Panc1 (cell line): ENCODE measurements at regions not wholly inside any gene's neighbourhood (a gene's known extent, or its start where the extent isn't known, plus 50 kb on each side); places are given as distances from the start of the nearest gene placed in this dataset.

Source experiments
- ATAC-seq: fragments of 200-7000 bp; cut with Tn5 transposase; 2 replicates; pipeline ENCODE4 v1.9.1; 2020; ENCODE audit warnings: mild to moderate bottlenecking, moderate library complexity
- BruUV-seq: library from RNA; stranded (reverse); fragments of 400-500 nt; replicated peaks from 2 replicates; lab custom pipeline; 2021; lab: Mats Ljungman, UMichigan
- CTCF ChIA-PET: fragments of 300-600 bp; sonication (Branson Sonifier 250); formaldehyde crosslinking; loops from one replicate; lab custom pipeline; 2022; ENCODE audit warnings: antibody characterized with exemption; lab: Charles Lee
- POLR2A ChIA-PET: fragments of 300-600 bp; sonication (Branson Sonifier 250); formaldehyde crosslinking; loops from one replicate; lab custom pipeline; 2022; ENCODE audit warnings: antibody characterized with exemption; lab: Charles Lee
- DNase-seq: peaks from one replicate; pipeline ENCODE4 v3.0.0-alpha.2; 2010; ENCODE audit warnings: low read depth, low spot score
- H3K27ac ChIP-seq: 2 replicates; pipeline ENCODE4 v1.5.1; 2011; ENCODE audit warnings: mild to moderate bottlenecking, low read length, inconsistent platforms
- H3K27me3 ChIP-seq: fragments of 200-500 bp; sonication (Bioruptor generic); 2 replicates; pipeline ENCODE4 v1.6.0; 2014; ENCODE audit warnings: low read length, inconsistent platforms; ENCODE audit not compliant: control insufficient read depth, insufficient read depth
- H3K36me3 ChIP-seq: fragments of 200-500 bp; sonication (Bioruptor generic); 2 replicates; pipeline ENCODE4 v1.5.1; 2014; ENCODE audit warnings: inconsistent platforms, mild to moderate bottlenecking, low read length, moderate library complexity; ENCODE audit not compliant: control insufficient read depth, insufficient read depth
- H3K4me1 ChIP-seq: 2 replicates; pipeline ENCODE4 v1.5.1; 2011; ENCODE audit warnings: inconsistent platforms, mild to moderate bottlenecking, low read length, moderate library complexity; ENCODE audit not compliant: control insufficient read depth, insufficient read depth
- H3K4me3 ChIP-seq, 2 experiments: 2 replicates each; pipeline ENCODE4 v1.5.1; 2011 to 2012; ENCODE audit warnings: low read depth in 2 of 2, low read length in 2 of 2, mild to moderate bottlenecking in 2 of 2, inconsistent platforms in 1 of 2, moderate library complexity in 1 of 2
- H3K9me3 ChIP-seq: fragments of 200-500 bp; sonication (Bioruptor generic); 2 replicates; pipeline ENCODE4 v1.5.1; 2014; ENCODE audit warnings: low read depth, mild to moderate bottlenecking, inconsistent platforms, low read length, moderate library complexity; ENCODE audit not compliant: control insufficient read depth, insufficient read depth
- POLR2AphosphoS5 ChIP-seq: IDR thresholded peaks from 2 replicates; pipeline ENCODE4 v1.6.1; 2012; ENCODE audit warnings: mild to moderate bottlenecking, low read depth, low read length, moderate library complexity
- SIN3A ChIP-seq: IDR thresholded peaks from 2 replicates; pipeline ENCODE4 v1.6.1; 2012; ENCODE audit warnings: low read depth, mild to moderate bottlenecking, low read length, moderate library complexity, borderline replicate concordance; ENCODE audit not compliant: insufficient read depth
- TCF7L2 ChIP-seq: IDR thresholded peaks from 2 replicates; pipeline ENCODE4 v1.6.1; 2011; ENCODE audit warnings: mild to moderate bottlenecking, low read depth, low read length, inconsistent platforms
- in situ Hi-C: cut with HindIII; loops from 2 replicates; pipeline ENCODE4 v1.10.0; 2016; ENCODE audit warnings: low sequenced_read_pairs, low pct_unique_long_range_greater_than_20kb
- intact Hi-C: fragments of 100-400 bp; cut with micrococcal nuclease; formaldehyde crosslinking; loops from one replicate; pipeline ENCODE4 v1.10.0; 2022; ENCODE audit not compliant: unreplicated experiment
- TF ChIP-seq, protein P1 (sequence below), 2 experiments: IDR thresholded peaks; 2 replicates each; pipeline ENCODE4 v1.6.1; 2011 to 2012; ENCODE audit warnings: low read depth in 2 of 2, control low read depth in 1 of 2, low read length in 1 of 2, mild to moderate bottlenecking in 1 of 2, moderate library complexity in 1 of 2; ENCODE audit not compliant: insufficient read depth in 1 of 2
- TF ChIP-seq, protein P2 (sequence below): fragments of 450-650 bp; IDR thresholded peaks from 2 replicates; pipeline ENCODE4 v1.5.1; 2017; ENCODE audit warnings: mild to moderate bottlenecking

DNA sequence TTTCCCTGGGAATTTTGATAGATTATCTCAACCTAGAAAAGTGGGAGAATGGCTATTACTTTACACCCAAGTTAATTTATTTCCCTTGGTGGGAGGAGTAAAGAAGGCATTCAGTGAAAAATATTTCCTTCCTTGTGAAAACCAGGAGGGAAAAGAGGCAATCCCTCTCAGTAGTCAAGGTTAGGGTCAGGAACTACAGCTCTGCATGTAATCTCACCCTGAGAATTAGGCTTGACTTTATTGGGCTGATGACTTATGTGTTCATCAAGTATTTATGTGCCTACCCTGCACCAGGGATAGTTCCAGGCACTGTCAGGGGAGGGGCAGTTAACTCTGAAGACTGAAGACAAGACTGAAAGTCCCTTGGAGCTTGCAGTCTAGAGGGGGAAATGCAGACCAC, 281.8 kb downstream of the DLEU7 start:
- no TSS peak for BruUV-seq
- no peaks in the 10 kb centered on the region for H3K4me1 ChIP-seq
- POLR2A ChIA-PET, result no interaction called here
- no peaks in the 10 kb centered on the region for H3K27me3 ChIP-seq
- no peaks in the 10 kb centered on the region; the same call in 1 of the 2 replicates for H3K9me3 ChIP-seq
- in situ Hi-C loops, result no loop called here
- no peak overlapping the region for H3K27ac ChIP-seq
- ATAC-seq, result no peak
- H3K36me3 ChIP-seq, result no peaks in the 10 kb centered on the region
- no peak for TF ChIP-seq POLR2AphosphoS5
- TF ChIP-seq TCF7L2, result no peak
- no peak for TF ChIP-seq SIN3A
- TF ChIP-seq, protein P1, sequence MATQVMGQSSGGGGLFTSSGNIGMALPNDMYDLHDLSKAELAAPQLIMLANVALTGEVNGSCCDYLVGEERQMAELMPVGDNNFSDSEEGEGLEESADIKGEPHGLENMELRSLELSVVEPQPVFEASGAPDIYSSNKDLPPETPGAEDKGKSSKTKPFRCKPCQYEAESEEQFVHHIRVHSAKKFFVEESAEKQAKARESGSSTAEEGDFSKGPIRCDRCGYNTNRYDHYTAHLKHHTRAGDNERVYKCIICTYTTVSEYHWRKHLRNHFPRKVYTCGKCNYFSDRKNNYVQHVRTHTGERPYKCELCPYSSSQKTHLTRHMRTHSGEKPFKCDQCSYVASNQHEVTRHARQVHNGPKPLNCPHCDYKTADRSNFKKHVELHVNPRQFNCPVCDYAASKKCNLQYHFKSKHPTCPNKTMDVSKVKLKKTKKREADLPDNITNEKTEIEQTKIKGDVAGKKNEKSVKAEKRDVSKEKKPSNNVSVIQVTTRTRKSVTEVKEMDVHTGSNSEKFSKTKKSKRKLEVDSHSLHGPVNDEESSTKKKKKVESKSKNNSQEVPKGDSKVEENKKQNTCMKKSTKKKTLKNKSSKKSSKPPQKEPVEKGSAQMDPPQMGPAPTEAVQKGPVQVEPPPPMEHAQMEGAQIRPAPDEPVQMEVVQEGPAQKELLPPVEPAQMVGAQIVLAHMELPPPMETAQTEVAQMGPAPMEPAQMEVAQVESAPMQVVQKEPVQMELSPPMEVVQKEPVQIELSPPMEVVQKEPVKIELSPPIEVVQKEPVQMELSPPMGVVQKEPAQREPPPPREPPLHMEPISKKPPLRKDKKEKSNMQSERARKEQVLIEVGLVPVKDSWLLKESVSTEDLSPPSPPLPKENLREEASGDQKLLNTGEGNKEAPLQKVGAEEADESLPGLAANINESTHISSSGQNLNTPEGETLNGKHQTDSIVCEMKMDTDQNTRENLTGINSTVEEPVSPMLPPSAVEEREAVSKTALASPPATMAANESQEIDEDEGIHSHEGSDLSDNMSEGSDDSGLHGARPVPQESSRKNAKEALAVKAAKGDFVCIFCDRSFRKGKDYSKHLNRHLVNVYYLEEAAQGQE (IDR thresholded peaks at IDR 0.05; ENCODE audit: insufficient read depth in 1 of 2, low read depth in 2 of 2, low read length in 1 of 2), result no peak
- TF ChIP-seq, protein P2, sequence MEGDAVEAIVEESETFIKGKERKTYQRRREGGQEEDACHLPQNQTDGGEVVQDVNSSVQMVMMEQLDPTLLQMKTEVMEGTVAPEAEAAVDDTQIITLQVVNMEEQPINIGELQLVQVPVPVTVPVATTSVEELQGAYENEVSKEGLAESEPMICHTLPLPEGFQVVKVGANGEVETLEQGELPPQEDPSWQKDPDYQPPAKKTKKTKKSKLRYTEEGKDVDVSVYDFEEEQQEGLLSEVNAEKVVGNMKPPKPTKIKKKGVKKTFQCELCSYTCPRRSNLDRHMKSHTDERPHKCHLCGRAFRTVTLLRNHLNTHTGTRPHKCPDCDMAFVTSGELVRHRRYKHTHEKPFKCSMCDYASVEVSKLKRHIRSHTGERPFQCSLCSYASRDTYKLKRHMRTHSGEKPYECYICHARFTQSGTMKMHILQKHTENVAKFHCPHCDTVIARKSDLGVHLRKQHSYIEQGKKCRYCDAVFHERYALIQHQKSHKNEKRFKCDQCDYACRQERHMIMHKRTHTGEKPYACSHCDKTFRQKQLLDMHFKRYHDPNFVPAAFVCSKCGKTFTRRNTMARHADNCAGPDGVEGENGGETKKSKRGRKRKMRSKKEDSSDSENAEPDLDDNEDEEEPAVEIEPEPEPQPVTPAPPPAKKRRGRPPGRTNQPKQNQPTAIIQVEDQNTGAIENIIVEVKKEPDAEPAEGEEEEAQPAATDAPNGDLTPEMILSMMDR, result no peak
- CTCF ChIA-PET, result no interaction called here
- DNase-seq, result no peak
- intact Hi-C loops, result no loop called here
- H3K4me3 ChIP-seq, result no peak overlapping the region

DNA sequence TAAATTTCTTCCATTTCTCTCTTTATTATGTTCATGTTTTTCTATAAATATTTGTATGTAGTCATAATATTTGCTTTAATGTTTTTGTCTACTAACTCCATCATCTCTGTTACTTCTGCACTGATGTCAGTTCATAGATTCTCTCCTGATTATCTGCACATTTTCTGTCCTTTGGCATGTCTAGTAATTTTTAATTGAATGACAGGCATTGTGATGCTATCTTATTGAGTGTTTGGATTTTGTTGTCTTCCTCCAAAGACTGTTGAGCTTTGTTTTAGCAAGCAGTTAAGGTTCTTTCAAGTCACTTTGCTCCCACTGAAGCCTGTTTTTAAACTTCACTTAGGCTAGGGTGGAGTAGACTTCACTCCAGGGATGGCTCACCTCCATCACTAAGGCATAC, 276.8 kb downstream of the DLEU7 start:
- in situ Hi-C loops, result no loop called here
- Histone ChIP-seq H3K9me3 (no peaks in the 10 kb centered on the region; the same call in 1 of the 2 replicates), H3K27ac (no peak overlapping the region; the same call in 1 of the 2 replicates), H3K4me1 (no peaks in the 10 kb centered on the region), H3K36me3 (no peaks in the 10 kb centered on the region), H3K27me3 (no peaks in the 10 kb centered on the region), H3K4me3 (no peak overlapping the region)
- ChIA-PET CTCF (no interaction called here), POLR2A (no interaction called here)
- no peak for DNase-seq
- BruUV-seq, result no TSS peak
- intact Hi-C loops, result no loop called here
- ATAC-seq, result no peak
- TF ChIP-seq, protein P1 (IDR thresholded peaks at IDR 0.05; ENCODE audit: insufficient read depth in 1 of 2, low read depth in 2 of 2, low read length in 1 of 2), result no peak
- TF ChIP-seq, protein P2, result no peak
- no peak for TF ChIP-seq TCF7L2
- no peak for TF ChIP-seq POLR2AphosphoS5
- TF ChIP-seq SIN3A, result no peak
